HCT116 (cell line): ENCODE measurements at regions not wholly inside any gene's neighbourhood (a gene's known extent, or its start where the extent isn't known, plus 50 kb on each side); places are given as distances from the start of the nearest gene placed in this dataset.

Source experiments
- EZH2 ChIP-seq: fragments of 200-600 bp; sonication (generic); IDR thresholded peaks from 2 replicates; pipeline ENCODE4 v1.6.1; 2017; ENCODE audit warnings: antibody characterized with exemption, mixed run types
- FOSL1 ChIP-seq: IDR thresholded peaks from 2 replicates; pipeline ENCODE4 v1.6.1; 2012; ENCODE audit warnings: low read depth
- POLR2A ChIP-seq: IDR thresholded peaks from 2 replicates; pipeline ENCODE4 v1.7.0; 2011; ENCODE audit warnings: borderline replicate concordance; ENCODE audit not compliant: insufficient read depth, insufficient read length; ENCODE audit errors: extremely low read depth
- POLR2AphosphoS5 ChIP-seq: IDR thresholded peaks from 2 replicates; pipeline ENCODE4 v1.6.1; 2011; ENCODE audit warnings: mild to moderate bottlenecking, low read depth, low read length, moderate library complexity

DNA sequence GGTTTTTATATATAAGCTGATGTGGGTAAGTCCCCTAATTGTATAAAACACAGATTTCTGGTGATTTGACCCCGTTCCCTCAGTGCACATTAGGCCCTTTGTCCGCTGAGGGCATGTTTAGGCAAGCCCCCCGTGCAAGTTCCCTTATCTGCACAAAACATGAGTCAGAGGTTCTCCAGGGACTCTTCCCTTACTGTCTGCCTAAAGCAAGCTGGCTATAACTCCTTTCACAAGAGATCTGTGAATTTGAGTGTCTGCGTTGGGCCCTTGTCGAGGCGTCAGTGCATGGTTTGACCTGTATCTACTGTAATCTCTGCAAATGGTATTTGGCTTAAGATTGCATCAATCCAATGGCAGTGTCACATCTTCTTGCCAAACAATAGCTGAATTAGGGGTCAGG, 712.8 kb downstream of the CDH8 start:
- TF ChIP-seq POLR2A (no peak), POLR2AphosphoS5 (no peak), EZH2 (no peak), FOSL1 (no peak)
